B cell (primary cell): ENCODE measurements at regions not wholly inside any gene's neighbourhood (a gene's known extent, or its start where the extent isn't known, plus 50 kb on each side); places are given as distances from the start of the nearest gene placed in this dataset.

ENCODE experiments used
- ATAC-seq: fragments of 200-7000 bp; cut with Tn5 transposase; one replicate; pipeline ENCODE4 v1.10.0; 2021; ENCODE audit warnings: low read depth, mild to moderate bottlenecking, moderate number of reproducible peaks, moderate library complexity
- CTCF ChIA-PET: fragments of 350-600 bp; sonication (Branson Sonifier 250); formaldehyde crosslinking; loops from one replicate; lab custom pipeline; 2021; ENCODE audit warnings: antibody characterized with exemption, inconsistent platforms; lab: Charles Lee
- POLR2A ChIA-PET: fragments of 350-600 bp; sonication (Branson Sonifier 250); formaldehyde crosslinking; loops from one replicate; lab custom pipeline; 2021; ENCODE audit warnings: antibody characterized with exemption; lab: Charles Lee
- DNase-seq: peaks from one replicate; pipeline ENCODE4 v3.0.0; 2013
- H2AFZ ChIP-seq: 2 replicates; pipeline ENCODE4 v1.6.1; 2012; ENCODE audit warnings: mild to moderate bottlenecking, low read depth, low read length; ENCODE audit not compliant: insufficient read depth, poor library complexity, severe bottlenecking
- H3K27ac ChIP-seq, 2 donors: 1 replicate in 1 of 2; 2 replicates in 1 of 2; pipeline ENCODE4 v1.5.1; 2012 to 2013; ENCODE audit warnings: low read length in 2 of 2, mild to moderate bottlenecking in 2 of 2, moderate library complexity in 1 of 2
- H3K27me3 ChIP-seq, 4 experiments: fragments of 200-600 bp in 1 of 4; sonication (generic) in 1 of 4; replicated peaks in 1 of 4; 1 replicate in 2 of 4; 2 replicates in 2 of 4; pipeline versions ENCODE4 v1.6.1 to v1.7.0; 2013 to 2016; ENCODE audit warnings: low read length in 3 of 4, mild to moderate bottlenecking in 2 of 4, mixed read lengths in 1 of 4, moderate library complexity in 1 of 4; ENCODE audit not compliant: insufficient read depth in 4 of 4, control insufficient read depth in 3 of 4; ENCODE audit errors: control extremely low read depth in 1 of 4
- H3K36me3 ChIP-seq, 2 experiments: replicated peaks in 1 of 2; 1 replicate in 1 of 2; 2 replicates in 1 of 2; pipeline versions ENCODE4 v1.6.1 to v1.7.1; 2013; ENCODE audit warnings: low read length in 1 of 2; ENCODE audit not compliant: insufficient read depth in 2 of 2, control insufficient read depth in 1 of 2; ENCODE audit errors: control extremely low read depth in 1 of 2, extremely low read depth in 1 of 2
- H3K4me1 ChIP-seq, 2 donors: fragments of 200-600 bp in 1 of 2; sonication (generic) in 1 of 2; 1 replicate in 1 of 2; 2 replicates in 1 of 2; pipeline versions ENCODE4 v1.5.1 to v1.6.1; 2013 to 2017; ENCODE audit warnings: low read length in 2 of 2; ENCODE audit not compliant: control insufficient read depth in 2 of 2, insufficient read depth in 2 of 2
- H3K4me2 ChIP-seq: replicated peaks from 2 replicates; pipeline ENCODE3; 2012; ENCODE audit warnings: mild to moderate bottlenecking, low read depth, low read length; ENCODE audit not compliant: poor library complexity, severe bottlenecking
- H3K4me3 ChIP-seq, 5 experiments: fragments of 200-600 bp in 1 of 5; sonication (generic) in 1 of 5; 1 replicate in 3 of 5; 2 replicates in 2 of 5; pipeline versions ENCODE4 v1.5.1 to v1.7.0; 2011 to 2016; ENCODE audit warnings: low read length in 4 of 5, mild to moderate bottlenecking in 4 of 5, low read depth in 2 of 5, control low read depth in 1 of 5, moderate library complexity in 1 of 5; ENCODE audit not compliant: insufficient read depth in 1 of 5; ENCODE audit errors: control extremely low read depth in 1 of 5, extremely low read depth in 1 of 5
- H3K79me2 ChIP-seq: fragments of 200-600 bp; sonication (generic); one replicate; pipeline ENCODE4 v1.6.0; 2016; ENCODE audit warnings: low read length; ENCODE audit not compliant: control insufficient read depth, insufficient read depth
- H3K9ac ChIP-seq: fragments of 200-600 bp; sonication (generic); 2 replicates; pipeline ENCODE4 v1.6.1; 2017; ENCODE audit warnings: mild to moderate bottlenecking, low read length, moderate library complexity
- H3K9me3 ChIP-seq, 3 donors: one replicate each; pipeline versions ENCODE4 v1.6.1 to v1.7.1; 2013; ENCODE audit warnings: low read length in 2 of 3; ENCODE audit not compliant: control insufficient read depth in 2 of 3, insufficient read depth in 1 of 3; ENCODE audit errors: control extremely low read depth in 1 of 3
- H4K20me1 ChIP-seq: 2 replicates; pipeline ENCODE4 v1.6.0; 2012; ENCODE audit warnings: mild to moderate bottlenecking, low read length; ENCODE audit not compliant: insufficient read depth, control insufficient read depth, poor library complexity, severe bottlenecking
- H3K27ac Mint-ChIP-seq: one replicate; pipeline ENCODE4 v1.8.0; 2021; ENCODE audit warnings: mixed read lengths
- H3K27me3 Mint-ChIP-seq: one replicate; pipeline ENCODE4 v1.8.0; 2021; ENCODE audit warnings: mixed read lengths
- H3K4me1 Mint-ChIP-seq: one replicate; pipeline ENCODE4 v1.8.0; 2021; ENCODE audit warnings: mixed read lengths
- H3K4me3 Mint-ChIP-seq: one replicate; pipeline ENCODE4 v1.8.0; 2021; ENCODE audit warnings: mixed read lengths
- H3K9me3 Mint-ChIP-seq: one replicate; pipeline ENCODE4 v1.8.0; 2022; ENCODE audit warnings: mixed read lengths; ENCODE audit not compliant: insufficient read depth
- EZH2 ChIP-seq: IDR thresholded peaks from 2 replicates; pipeline ENCODE4 v1.6.1; 2012; ENCODE audit warnings: borderline replicate concordance, low read depth, mild to moderate bottlenecking, moderate library complexity, low read length; ENCODE audit not compliant: insufficient read depth, poor library complexity, severe bottlenecking
- WGBS: methylation state at CpG from one replicate; pipeline ENCODE4 v1.1.5; 2013; ENCODE audit warnings: missing lambda C conversion rate; ENCODE audit not compliant: insufficient coverage; 5-methylcytosine and 5-hydroxymethylcytosine counted together
- intact Hi-C: fragments of 100-400 bp; cut with micrococcal nuclease; formaldehyde crosslinking; loops from one replicate; pipeline ENCODE4 v1.10.0; 2022
- TF ChIP-seq, protein P1 (sequence below): fragments of 200-600 bp; IDR thresholded peaks from one replicate; pipeline ENCODE4 v1.8.0; 2022; ENCODE audit warnings: antibody characterized with exemption, mild to moderate bottlenecking

DNA sequence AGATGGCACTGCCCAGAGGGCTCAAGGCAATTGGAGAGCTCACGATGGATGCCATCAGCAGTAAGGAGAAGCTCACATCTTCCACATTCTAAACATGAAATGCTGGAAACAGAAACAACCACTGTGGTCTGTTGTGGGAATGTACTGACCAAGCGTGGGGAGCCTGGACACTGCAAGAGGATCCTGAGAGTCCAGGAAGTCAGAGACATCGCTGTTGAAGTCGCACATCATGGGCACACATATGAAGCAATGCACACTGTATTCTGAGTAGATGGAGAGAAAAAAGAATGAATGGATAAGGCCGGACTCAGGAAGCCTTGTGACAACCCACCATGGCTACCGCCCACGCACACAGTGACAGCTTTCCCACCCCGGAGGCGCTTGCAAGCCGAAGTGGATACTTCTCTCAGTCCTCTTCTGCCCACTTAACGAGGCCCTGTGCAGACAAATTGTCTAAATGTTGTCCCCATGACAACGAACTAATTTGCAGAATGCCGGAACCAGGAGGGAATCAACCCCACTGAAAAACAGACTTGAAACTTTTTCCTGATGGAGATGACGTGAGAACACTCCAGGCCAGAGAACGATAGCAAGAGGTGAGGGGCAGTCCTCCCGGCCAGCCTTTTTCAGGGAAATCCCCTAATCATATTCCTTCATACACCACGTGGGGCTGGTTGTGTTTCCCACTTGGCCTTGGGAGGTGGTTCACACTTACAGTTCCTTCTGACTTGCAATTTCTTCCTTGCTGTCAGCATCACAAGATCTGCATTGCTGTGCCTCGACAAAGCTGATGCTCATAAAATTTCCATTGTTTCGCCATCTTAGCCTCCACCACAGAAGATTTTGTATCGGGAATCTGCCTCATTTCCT lies 109.6 kb upstream of the SERP2 start:
- no peak overlapping the region for H2AFZ ChIP-seq
- no peak for DNase-seq

DNA sequence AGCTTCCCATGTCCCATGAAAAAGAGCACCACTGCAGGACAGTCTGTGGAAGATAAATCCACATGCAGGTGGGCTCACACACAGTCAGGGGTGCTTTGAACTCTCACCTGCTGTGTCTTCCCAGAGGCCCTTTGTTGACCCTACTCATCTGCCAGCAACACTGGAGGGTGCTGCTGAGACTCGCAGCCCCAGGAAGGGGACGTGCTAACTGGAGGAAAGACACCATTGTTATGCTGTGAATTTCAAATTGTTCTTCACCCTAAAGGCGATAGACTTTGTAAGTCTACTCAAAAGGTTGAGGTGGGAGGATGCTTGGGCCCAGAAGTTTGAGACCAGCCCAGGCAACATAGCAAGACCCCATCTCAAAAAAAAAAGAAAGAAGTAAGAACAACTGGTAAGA lies 107.3 kb upstream of the SERP2 start:
- no peak overlapping the region for H3K27ac ChIP-seq
- H3K27me3 Mint-ChIP-seq: peaks cover 5% of the 10 kb centered on the region
- H3K9ac ChIP-seq: no peak overlapping the region
- H3K4me3 ChIP-seq: no peak overlapping the region
- H3K4me2 ChIP-seq: no peak overlapping the region
- no peaks in the 10 kb centered on the region for H3K4me1 ChIP-seq
- no peaks in the 10 kb centered on the region for H3K4me1 Mint-ChIP-seq
- H4K20me1 ChIP-seq: no peaks in the 10 kb centered on the region
- TF ChIP-seq EZH2: no peak
- TF ChIP-seq, protein P1, sequence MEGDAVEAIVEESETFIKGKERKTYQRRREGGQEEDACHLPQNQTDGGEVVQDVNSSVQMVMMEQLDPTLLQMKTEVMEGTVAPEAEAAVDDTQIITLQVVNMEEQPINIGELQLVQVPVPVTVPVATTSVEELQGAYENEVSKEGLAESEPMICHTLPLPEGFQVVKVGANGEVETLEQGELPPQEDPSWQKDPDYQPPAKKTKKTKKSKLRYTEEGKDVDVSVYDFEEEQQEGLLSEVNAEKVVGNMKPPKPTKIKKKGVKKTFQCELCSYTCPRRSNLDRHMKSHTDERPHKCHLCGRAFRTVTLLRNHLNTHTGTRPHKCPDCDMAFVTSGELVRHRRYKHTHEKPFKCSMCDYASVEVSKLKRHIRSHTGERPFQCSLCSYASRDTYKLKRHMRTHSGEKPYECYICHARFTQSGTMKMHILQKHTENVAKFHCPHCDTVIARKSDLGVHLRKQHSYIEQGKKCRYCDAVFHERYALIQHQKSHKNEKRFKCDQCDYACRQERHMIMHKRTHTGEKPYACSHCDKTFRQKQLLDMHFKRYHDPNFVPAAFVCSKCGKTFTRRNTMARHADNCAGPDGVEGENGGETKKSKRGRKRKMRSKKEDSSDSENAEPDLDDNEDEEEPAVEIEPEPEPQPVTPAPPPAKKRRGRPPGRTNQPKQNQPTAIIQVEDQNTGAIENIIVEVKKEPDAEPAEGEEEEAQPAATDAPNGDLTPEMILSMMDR: no peak
- ATAC-seq (no peak), DNase-seq (no peak)
- intact Hi-C loops: no loop called here
- no peak overlapping the region for H3K27ac Mint-ChIP-seq
- H3K27me3 ChIP-seq: peaks cover 0 to 18% (median 0%) of the 10 kb centered on the region in 4 experiments
- no peaks in the 10 kb centered on the region for H3K9me3 ChIP-seq
- CTCF ChIA-PET: interaction anchor here (1.9 kb wide), 1 partner anchor 9 kb away, joined by 4 read pairs; no protein-coding TSS in a partner anchor
- POLR2A ChIA-PET: no interaction called here
- 83% methylated on average over 2 of the region's 3 CpGs for WGBS
- H3K9me3 Mint-ChIP-seq: no peaks in the 10 kb centered on the region
- no peak overlapping the region for H2AFZ ChIP-seq
- H3K79me2 ChIP-seq: no peaks in the 10 kb centered on the region
- H3K4me3 Mint-ChIP-seq: no peak overlapping the region
- H3K36me3 ChIP-seq: no peaks in the 10 kb centered on the region

More for the DNA sequence above, 109.6 kb upstream of the SERP2 start:
- no peaks in the 10 kb centered on the region for H3K79me2 ChIP-seq
- 95% methylated on average over 13 of the region's 20 CpGs for WGBS
- no peak for TF ChIP-seq EZH2
- TF ChIP-seq, protein P1: no peak
- H3K4me3 ChIP-seq: no peak overlapping the region
- peaks cover 12 to 15% of the 10 kb centered on the region in 2 donors for H3K4me1 ChIP-seq
- H3K27ac ChIP-seq: no peak overlapping the region
- ChIA-PET CTCF (no interaction called here), POLR2A (no interaction called here)
- H3K9me3 ChIP-seq: no peaks in the 10 kb centered on the region
- H4K20me1 ChIP-seq: no peaks in the 10 kb centered on the region
- H3K9me3 Mint-ChIP-seq: no peaks in the 10 kb centered on the region
- peaks cover 0 to 18% (median 0%) of the 10 kb centered on the region in 4 experiments for H3K27me3 ChIP-seq
- intact Hi-C loops: no loop called here
- ATAC-seq: no peak
- peaks cover 16% of the 10 kb centered on the region for H3K4me1 Mint-ChIP-seq
- no peak overlapping the region for H3K9ac ChIP-seq
- no peak overlapping the region for H3K4me3 Mint-ChIP-seq
- no peaks in the 10 kb centered on the region for H3K36me3 ChIP-seq
- H3K27ac Mint-ChIP-seq: no peak overlapping the region
- peaks cover 5% of the 10 kb centered on the region for H3K27me3 Mint-ChIP-seq
- H3K4me2 ChIP-seq: no peak overlapping the region
